Lower leg skin (tissue), 4 donors: ENCODE measurements at regions not wholly inside any gene's neighbourhood (a gene's known extent, or its start where the extent isn't known, plus 50 kb on each side); places are given as distances from the start of the nearest gene placed in this dataset.

Experiments used
- DNase-seq, 2 donors: peaks; one replicate each; pipeline ENCODE4 v3.0.0-alpha.2; 2019; ENCODE audit warnings: low spot score in 2 of 2
- H3K4me3 ChIP-seq: fragments of 200-600 bp; sonication (generic); 2 replicates; pipeline ENCODE4 v1.5.1; 2017; ENCODE audit warnings: mild to moderate bottlenecking, low read depth; ENCODE audit not compliant: poor library complexity, severe bottlenecking
- POLR2A ChIP-seq, 2 donors: fragments of 450-650 bp; IDR thresholded peaks; one replicate each; pipeline ENCODE4 v1.6.1; 2016 to 2017; ENCODE audit warnings: antibody characterized with exemption in 2 of 2, mild to moderate bottlenecking in 1 of 2, moderate library complexity in 1 of 2
- WGBS, 2 donors: methylation state at CpG; one replicate each; pipeline ENCODE4 v1.1.5; 2018; 5-methylcytosine and 5-hydroxymethylcytosine counted together
- intact Hi-C: fragments of 100-400 bp; cut with DNase I; formaldehyde crosslinking; loops from one replicate; pipeline ENCODE4 v1.15.0; 2023; ENCODE audit warnings: low total_unique reads
- TF ChIP-seq, protein P1 (sequence below), 3 donors: fragments of 450-650 bp; IDR thresholded peaks; one replicate each; pipeline ENCODE4 v1.5.1; 2016; ENCODE audit warnings: antibody characterized with exemption in 3 of 3, mild to moderate bottlenecking in 3 of 3, moderate library complexity in 2 of 3

DNA sequence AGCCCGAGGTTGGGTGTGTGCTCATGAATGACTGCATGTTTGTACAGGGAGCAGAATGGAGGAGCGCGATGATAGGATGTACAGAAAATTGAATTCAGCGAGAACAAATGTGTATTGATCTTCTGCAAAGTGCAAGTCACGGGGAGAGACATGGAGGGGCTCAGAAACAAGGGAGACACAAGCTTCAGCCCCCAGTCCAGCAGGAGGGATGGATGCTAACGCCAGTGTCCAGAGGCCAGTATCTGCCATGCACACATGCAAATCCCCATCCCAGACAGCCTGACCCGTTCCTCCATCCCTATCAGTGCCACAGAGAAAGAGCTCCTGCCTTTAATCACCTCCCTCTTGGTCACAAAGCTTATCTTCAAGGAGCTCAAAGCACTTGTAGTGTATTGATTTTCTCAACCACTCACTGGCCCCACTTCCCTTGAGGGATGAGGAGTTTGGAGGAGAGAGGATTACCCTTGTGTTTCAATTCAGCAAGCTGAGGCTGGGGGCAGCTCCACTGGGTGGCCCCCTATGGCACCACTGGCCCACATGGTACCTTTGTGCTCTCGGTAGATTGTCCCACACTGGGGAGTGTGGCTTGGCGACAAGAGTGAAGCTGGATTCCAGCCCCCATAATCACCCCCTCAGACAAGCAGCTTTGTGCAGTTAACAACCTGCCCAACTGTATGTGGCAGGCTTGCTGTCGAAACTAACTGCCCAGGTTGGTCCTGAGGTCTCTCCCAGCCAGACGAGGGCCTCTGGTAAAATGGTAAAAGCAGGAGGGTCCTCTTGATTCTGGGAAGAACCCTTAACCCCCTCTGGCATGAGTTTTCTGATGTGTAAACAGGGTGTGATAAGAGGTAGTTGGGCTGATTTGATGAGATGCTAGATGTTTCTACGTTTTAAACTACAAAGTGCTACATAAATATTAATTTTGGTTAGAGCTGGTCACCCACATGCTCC is 151.6 kb upstream of the UNC5B start:
- TF ChIP-seq, protein P1, sequence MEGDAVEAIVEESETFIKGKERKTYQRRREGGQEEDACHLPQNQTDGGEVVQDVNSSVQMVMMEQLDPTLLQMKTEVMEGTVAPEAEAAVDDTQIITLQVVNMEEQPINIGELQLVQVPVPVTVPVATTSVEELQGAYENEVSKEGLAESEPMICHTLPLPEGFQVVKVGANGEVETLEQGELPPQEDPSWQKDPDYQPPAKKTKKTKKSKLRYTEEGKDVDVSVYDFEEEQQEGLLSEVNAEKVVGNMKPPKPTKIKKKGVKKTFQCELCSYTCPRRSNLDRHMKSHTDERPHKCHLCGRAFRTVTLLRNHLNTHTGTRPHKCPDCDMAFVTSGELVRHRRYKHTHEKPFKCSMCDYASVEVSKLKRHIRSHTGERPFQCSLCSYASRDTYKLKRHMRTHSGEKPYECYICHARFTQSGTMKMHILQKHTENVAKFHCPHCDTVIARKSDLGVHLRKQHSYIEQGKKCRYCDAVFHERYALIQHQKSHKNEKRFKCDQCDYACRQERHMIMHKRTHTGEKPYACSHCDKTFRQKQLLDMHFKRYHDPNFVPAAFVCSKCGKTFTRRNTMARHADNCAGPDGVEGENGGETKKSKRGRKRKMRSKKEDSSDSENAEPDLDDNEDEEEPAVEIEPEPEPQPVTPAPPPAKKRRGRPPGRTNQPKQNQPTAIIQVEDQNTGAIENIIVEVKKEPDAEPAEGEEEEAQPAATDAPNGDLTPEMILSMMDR (IDR thresholded peaks at IDR 0.05) = no peak
- no peak for TF ChIP-seq POLR2A (IDR thresholded peaks at IDR 0.05)
- intact Hi-C loops = no loop called here
- no peak overlapping the region for H3K4me3 ChIP-seq
- no peak for DNase-seq
- 82 to 88% methylated on average over 11 to 12 of the region's 12 CpGs for WGBS, 2 donors

- WGBS, 2 donors = 77 to 88% methylated on average over 8 of the region's 8 CpGs
- no peak for TF ChIP-seq POLR2A (IDR thresholded peaks at IDR 0.05)
- TF ChIP-seq, protein P1 (IDR thresholded peaks at IDR 0.05) = no peak
- no peak for DNase-seq
- H3K4me3 ChIP-seq = no peak overlapping the region
- intact Hi-C loops = no loop called here
These were observed 150.9 kb upstream of the UNC5B start for GRCh38 chr10:71061472-71061871.

GRCh38 chr10:71062156-71062555 is 150.2 kb upstream of the UNC5B start:
- intact Hi-C loops = no loop called here
- H3K4me3 ChIP-seq = no peak overlapping the region
- WGBS, 2 donors = 86 to 96% methylated on average over 3 to 5 of the region's 5 CpGs

GRCh38 chr10:71063401-71063800 is 149.0 kb upstream of the UNC5B start:
- H3K4me3 ChIP-seq = no peak overlapping the region
- TF ChIP-seq, protein P1 (IDR thresholded peaks at IDR 0.05) = no peak
- TF ChIP-seq POLR2A (IDR thresholded peaks at IDR 0.05) = no peak
- no peak for DNase-seq
- 73 to 82% methylated on average over 7 of the region's 7 CpGs for WGBS, 2 donors
- intact Hi-C loops = no loop called here

More at GRCh38 chr10:71062156-71062555, 150.2 kb upstream of the UNC5B start:
- no peak for DNase-seq
- TF ChIP-seq, protein P1 (IDR thresholded peaks at IDR 0.05) = no peak
- TF ChIP-seq POLR2A (IDR thresholded peaks at IDR 0.05) = no peak

- 60 to 61% methylated on average over 13 of the region's 13 CpGs for WGBS, 2 donors
- intact Hi-C loops = no loop called here
- TF ChIP-seq, protein P1 (IDR thresholded peaks at IDR 0.05) = no peak
- TF ChIP-seq POLR2A (IDR thresholded peaks at IDR 0.05) = no peak
- no peak for DNase-seq
- H3K4me3 ChIP-seq = no peak overlapping the region
These were observed 147.8 kb upstream of the UNC5B start for GRCh38 chr10:71064413-71065118.
